Endothelial cell of umbilical vein (primary cell): ENCODE measurements at regions not wholly inside any gene's neighbourhood (a gene's known extent, or its start where the extent isn't known, plus 50 kb on each side); places are given as distances from the start of the nearest gene placed in this dataset.

Experiments
- BruUV-seq: library from RNA; stranded (reverse); fragments of 400-500 nt; replicated peaks from 2 replicates; lab custom pipeline; 2021; lab: Mats Ljungman, UMichigan
- CTCF ChIA-PET: fragments of 300-600, 350-600 bp; sonication (Branson Sonifier 250); formaldehyde crosslinking; loops from one replicate; lab custom pipeline; 2021; ENCODE audit warnings: antibody characterized with exemption, inconsistent platforms; lab: Charles Lee
- POLR2A ChIA-PET: fragments of 300-600, 350-600 bp; sonication (Branson Sonifier 250); formaldehyde crosslinking; loops from one replicate; lab custom pipeline; 2021; ENCODE audit warnings: antibody characterized with exemption, inconsistent platforms; lab: Charles Lee
- DNase-seq: peaks from one replicate; pipeline ENCODE4 v3.0.0-alpha.2; 2011; ENCODE audit warnings: low read depth, low spot score
- FAIRE-seq: peaks from 2 replicates; lab custom pipeline; 2011; peaks lifted over from hg19 to GRCh38; lab: Jason Lieb, UNC
- H2AFZ ChIP-seq: 2 replicates; pipeline ENCODE4 v1.6.0; 2012; ENCODE audit warnings: low read depth, low read length, control low read depth, inconsistent platforms
- H3K27ac ChIP-seq: 2 replicates; pipeline ENCODE4 v1.5.1; 2011; ENCODE audit warnings: low read depth, mild to moderate bottlenecking, control low read depth, low read length, moderate library complexity; ENCODE audit not compliant: insufficient read depth
- H3K27me3 ChIP-seq, 2 experiments: 2 replicates each; pipeline versions ENCODE4 v1.6.0 to v1.6.1; 2011; ENCODE audit warnings: low read length in 2 of 2, mixed read lengths in 1 of 2; ENCODE audit not compliant: control insufficient read depth in 2 of 2, insufficient read depth in 2 of 2
- H3K36me3 ChIP-seq, 2 experiments: 2 replicates in 1 of 2; 3 replicates in 1 of 2; pipeline ENCODE4 v1.5.1; 2011; ENCODE audit warnings: low read length in 2 of 2, mild to moderate bottlenecking in 1 of 2, moderate library complexity in 1 of 2; ENCODE audit not compliant: control insufficient read depth in 2 of 2, insufficient read depth in 2 of 2; ENCODE audit errors: extremely low read depth in 1 of 2
- H3K4me1 ChIP-seq: 3 replicates; pipeline ENCODE4 v1.5.1; 2011; ENCODE audit warnings: mild to moderate bottlenecking, low read length; ENCODE audit not compliant: control insufficient read depth, insufficient read depth; ENCODE audit errors: extremely low read depth
- H3K4me2 ChIP-seq: 2 replicates; pipeline ENCODE4 v1.6.1; 2011; ENCODE audit warnings: low read length, control low read depth, mixed read lengths; ENCODE audit not compliant: insufficient read depth
- H3K4me3 ChIP-seq, 3 experiments: fragments of 200-600 bp in 1 of 3; sonication (generic), shearing (Covaris generic) in 1 of 3; replicated peaks in 1 of 3; 2 replicates each; pipeline ENCODE4 v1.5.1; 2011 to 2016; ENCODE audit warnings: control low read depth in 3 of 3, low read length in 3 of 3, mild to moderate bottlenecking in 2 of 3, inconsistent platforms in 1 of 3, low read depth in 1 of 3, moderate library complexity in 1 of 3; ENCODE audit not compliant: insufficient read depth in 1 of 3
- H3K79me2 ChIP-seq: 2 replicates; pipeline ENCODE4 v1.6.0; 2012; ENCODE audit warnings: low read length, inconsistent platforms; ENCODE audit not compliant: control insufficient read depth, insufficient read depth
- H3K9ac ChIP-seq: replicated peaks from 2 replicates; pipeline ENCODE3; 2011; ENCODE audit warnings: low read length, control low read depth; ENCODE audit not compliant: insufficient read depth; ENCODE audit errors: extremely low read depth
- H3K9me1 ChIP-seq: replicated peaks from 3 replicates; pipeline ENCODE4 v1.6.0; 2011; ENCODE audit warnings: mild to moderate bottlenecking, low read length; ENCODE audit not compliant: control insufficient read depth, insufficient read depth; ENCODE audit errors: extremely low read depth
- H3K9me3 ChIP-seq: replicated peaks from 2 replicates; pipeline ENCODE4 v1.5.1; 2012; ENCODE audit warnings: low read length, inconsistent platforms; ENCODE audit not compliant: control insufficient read depth, insufficient read depth
- H4K20me1 ChIP-seq: replicated peaks from 2 replicates; pipeline ENCODE3; 2011; ENCODE audit warnings: mild to moderate bottlenecking, low read length; ENCODE audit not compliant: control insufficient read depth, insufficient read depth; ENCODE audit errors: extremely low read depth
- CTCF ChIP-seq, 2 donors: IDR thresholded peaks; 1 replicate in 1 of 2; 2 replicates in 1 of 2; pipeline ENCODE4 v1.5.1; 2011; ENCODE audit warnings: low read length in 2 of 2, mild to moderate bottlenecking in 2 of 2, moderate library complexity in 2 of 2, control low read depth in 1 of 2, inconsistent platforms in 1 of 2, low read depth in 1 of 2; ENCODE audit not compliant: insufficient read depth in 1 of 2; ENCODE audit errors: extremely low read depth in 1 of 2
- EZH2 ChIP-seq: IDR thresholded peaks from 2 replicates; pipeline ENCODE4 v1.6.1; 2012; ENCODE audit warnings: borderline replicate concordance, low read depth, mild to moderate bottlenecking, moderate library complexity, low read length, inconsistent platforms; ENCODE audit not compliant: severe bottlenecking
- FOS ChIP-seq: IDR thresholded peaks from 2 replicates; pipeline ENCODE4 v1.6.1; 2011; ENCODE audit warnings: mild to moderate bottlenecking, low read length, moderate library complexity, borderline replicate concordance; ENCODE audit not compliant: insufficient read depth
- GATA2 ChIP-seq: IDR thresholded peaks from 2 replicates; pipeline ENCODE4 v1.7.0; 2011; ENCODE audit warnings: low read depth, mild to moderate bottlenecking, moderate library complexity, mixed read lengths, low read length; ENCODE audit not compliant: insufficient read length, insufficient read depth
- JUN ChIP-seq: IDR thresholded peaks from 2 replicates; pipeline ENCODE4 v1.6.1; 2011; ENCODE audit warnings: borderline replicate concordance, low read depth; ENCODE audit not compliant: insufficient read length, insufficient read depth
- MAX ChIP-seq: IDR thresholded peaks from 2 replicates; pipeline ENCODE4 v1.6.1; 2011; ENCODE audit not compliant: insufficient read depth, insufficient read length
- MYC ChIP-seq: IDR thresholded peaks from one replicate; pipeline ENCODE4 v1.6.1; 2011; ENCODE audit warnings: mild to moderate bottlenecking, low read depth, low read length
- POLR2A ChIP-seq: IDR thresholded peaks from 2 replicates; pipeline ENCODE4 v1.6.1; 2012; ENCODE audit warnings: low read depth, mild to moderate bottlenecking, control low read depth, low read length
- POLR2AphosphoS5 ChIP-seq: IDR thresholded peaks from 2 replicates; pipeline ENCODE4 v1.6.1; 2012; ENCODE audit warnings: low read depth, mild to moderate bottlenecking, control low read depth, low read length, moderate library complexity; ENCODE audit not compliant: insufficient read depth
- dilution Hi-C: fragments of 300-500 bp; cut with MboI; formaldehyde crosslinking; loops from one replicate; pipeline ENCODE4 v1.15.0; 2019; ENCODE audit warnings: low sequenced_read_pairs; ENCODE audit not compliant: extremely low pct_ligation_motif_present
- intact Hi-C: fragments of 100-400 bp; cut with micrococcal nuclease; formaldehyde crosslinking; loops from one replicate; pipeline ENCODE4 v1.10.0; 2022

GRCh38 chr10:79007421-79008319, 61.1 kb upstream of the ZMIZ1 start:
- Histone ChIP-seq H3K9me3 (no peaks in the 10 kb centered on the region), H3K4me1 (no peaks in the 10 kb centered on the region), H2AFZ (no peak overlapping the region), H3K27ac (no peak overlapping the region), H3K79me2 (no peaks in the 10 kb centered on the region), H3K27me3 (peaks cover 0 to 7% of the 10 kb centered on the region in 2 experiments), H3K4me2 (no peak overlapping the region), H3K9ac (no peak overlapping the region), H3K36me3 (no peaks in the 10 kb centered on the region), H3K4me3 (no peak overlapping the region), H4K20me1 (no peaks in the 10 kb centered on the region), H3K9me1 (no peaks in the 10 kb centered on the region)
- DNase-seq: no peak
- no peak for FAIRE-seq
- no TSS peak for BruUV-seq
- TF ChIP-seq POLR2A (no peak), EZH2 (no peak), GATA2 (no peak), POLR2AphosphoS5 (no peak), JUN (no peak), CTCF (IDR thresholded peaks at IDR 0.05; ENCODE audit: extremely low read depth in 1 of 2, insufficient read depth in 1 of 2, low read depth in 1 of 2, low read length in 2 of 2) (no peak), MAX (no peak), FOS (no peak), MYC (no peak)
- CTCF ChIA-PET: interaction anchor here (0.6 kb wide), 1 partner anchor 187 kb away, joined by 3 read pairs; no protein-coding TSS in a partner anchor
- intact Hi-C loops: no loop called here
- dilution Hi-C loops: no loop called here
- POLR2A ChIA-PET: no interaction called here
